ENCODE measurements at regions not wholly inside any gene's neighbourhood (a gene's known extent, or its start where the extent isn't known, plus 50 kb on each side); places are given as distances from the start of the nearest gene placed in this dataset.
"Not testable (repeated sequence)": the region's sequence is repeated elsewhere in the genome, so short reads cannot be mapped to it uniquely, and the experiment has no call there.

DNA sequence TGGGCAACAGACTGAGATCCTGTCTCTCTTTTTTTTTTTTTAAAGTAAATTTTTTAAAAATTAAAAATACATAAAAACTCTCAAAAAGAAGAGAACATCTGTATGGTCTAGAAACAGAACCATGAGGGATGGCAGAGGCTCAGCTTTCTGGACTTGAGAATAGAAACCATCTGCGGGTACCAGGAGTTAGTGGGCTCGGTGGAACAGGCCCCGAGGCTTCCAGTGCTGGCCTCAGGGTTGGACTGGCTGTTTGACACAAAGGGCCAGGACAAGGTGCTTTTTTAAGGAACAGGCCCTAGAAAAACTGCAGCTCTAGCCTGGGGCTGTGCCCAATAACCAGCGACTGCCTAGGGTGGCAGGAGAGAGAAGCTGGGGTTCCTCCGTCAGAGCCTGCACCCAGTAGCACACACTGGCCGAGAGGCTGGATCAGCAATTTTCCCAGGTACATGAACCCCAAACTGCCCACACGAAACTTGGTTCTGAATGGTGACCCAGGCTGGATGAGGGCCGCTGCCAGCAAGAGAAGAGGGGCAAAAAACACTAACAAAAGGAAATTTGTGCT is 131.0 kb upstream of the OLIG3 start:
- no peak for DNase-seq (ENCODE audit: low spot score)

DNA sequence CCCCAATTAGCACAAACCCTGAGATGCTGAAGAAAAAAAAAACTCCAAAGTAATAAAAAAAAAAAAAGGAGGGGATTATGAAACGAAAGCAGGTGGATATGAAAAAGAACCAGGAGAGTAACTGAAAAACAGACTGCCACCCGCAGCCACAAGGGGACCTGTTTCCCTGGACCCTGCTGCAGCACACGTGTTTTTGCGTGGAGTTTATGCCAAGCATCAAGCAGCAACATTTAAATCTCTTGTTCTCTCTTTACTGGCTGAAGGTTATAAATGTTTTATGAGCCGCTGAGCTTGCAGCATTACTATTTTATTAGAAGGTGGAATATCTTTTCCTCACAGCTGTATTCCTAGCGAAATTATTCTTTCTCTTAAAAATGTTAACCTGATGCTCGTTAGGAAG is 131.6 kb upstream of the OLIG3 start:
- DNase-seq (ENCODE audit: low spot score) = no peak

DNA sequence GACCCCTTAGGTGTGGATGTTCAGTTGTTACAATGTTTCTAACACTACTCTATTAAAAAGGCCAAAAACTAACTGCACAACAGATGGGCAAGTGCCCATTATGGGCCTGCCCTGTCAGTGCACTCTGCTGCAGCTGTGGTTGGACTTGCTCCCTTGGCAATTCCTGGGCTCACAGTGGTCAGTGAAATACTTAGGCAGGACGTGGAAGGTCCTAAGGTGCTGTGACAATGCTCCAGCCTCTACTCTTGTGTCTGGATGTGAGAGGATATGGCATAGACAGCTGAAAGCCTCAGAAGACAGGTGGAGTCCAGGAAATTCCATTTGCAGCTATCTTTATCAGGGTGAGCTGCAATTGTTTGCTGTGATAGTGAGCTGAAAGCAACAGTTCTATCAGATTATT is 136.5 kb upstream of the OLIG3 start:
- DNase-seq (ENCODE audit: low spot score) = no peak

DNA sequence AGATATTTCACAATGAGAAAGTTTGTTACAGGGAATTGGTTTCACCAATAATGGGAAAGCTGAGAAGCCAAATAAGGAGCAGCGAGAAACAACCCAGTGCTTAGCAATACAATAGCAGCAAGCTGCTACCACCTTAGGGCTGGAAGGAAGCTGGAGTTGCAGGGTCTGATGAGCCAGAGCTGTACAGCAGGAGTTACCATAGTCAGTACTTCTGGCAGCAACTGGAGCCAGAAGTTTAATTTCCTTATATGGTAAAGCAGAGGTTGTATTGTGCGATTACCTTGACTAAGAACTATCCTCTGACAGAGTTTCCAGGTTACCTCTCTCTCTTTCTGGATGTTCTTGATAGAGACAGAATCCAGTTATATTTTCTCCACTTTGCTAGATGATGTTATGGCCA is 137.1 kb upstream of the OLIG3 start:
- no peak for DNase-seq (ENCODE audit: low spot score)

DNA sequence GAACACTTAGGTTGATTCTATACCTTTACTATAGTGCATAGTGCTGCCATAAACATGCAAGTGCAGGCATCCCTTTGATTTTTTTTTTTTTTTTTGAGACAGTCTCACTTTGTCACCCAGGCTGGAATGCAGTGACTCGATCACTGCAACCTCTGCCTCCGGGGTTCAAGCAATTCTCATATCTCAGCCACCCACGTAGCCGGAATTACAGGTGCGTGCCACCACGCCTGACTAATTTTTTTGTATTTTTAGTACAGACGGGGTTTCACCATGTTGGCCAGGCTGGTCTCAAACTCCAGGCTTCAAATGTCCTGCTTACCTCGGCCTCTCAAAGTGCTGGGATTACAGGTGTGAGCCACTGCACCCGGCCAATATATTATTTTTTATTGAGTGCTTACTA is 140.0 kb upstream of the OLIG3 start:
- not testable (repeated sequence) for DNase-seq (ENCODE audit: low spot score)

DNA sequence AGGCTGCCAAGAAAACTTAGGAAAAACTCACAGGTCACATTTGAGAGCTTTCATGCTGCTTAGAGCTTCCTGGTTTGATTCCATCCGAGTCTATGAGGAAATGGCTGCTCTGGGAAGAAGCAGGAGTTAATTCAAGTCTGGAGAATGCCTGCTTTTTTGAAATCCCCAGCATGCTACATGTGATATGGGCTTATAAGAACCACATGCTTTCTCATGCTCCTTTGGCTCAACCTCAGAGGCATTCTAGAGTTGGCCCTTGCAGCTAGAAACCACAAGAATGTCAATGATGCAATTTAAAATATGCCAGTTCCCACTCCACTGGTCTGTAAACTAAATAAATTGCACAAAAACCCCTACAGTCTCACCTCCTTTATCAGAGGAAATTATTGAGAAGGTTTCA is 142.9 kb upstream of the OLIG3 start:
- DNase-seq (ENCODE audit: low spot score) = no peak

DNA sequence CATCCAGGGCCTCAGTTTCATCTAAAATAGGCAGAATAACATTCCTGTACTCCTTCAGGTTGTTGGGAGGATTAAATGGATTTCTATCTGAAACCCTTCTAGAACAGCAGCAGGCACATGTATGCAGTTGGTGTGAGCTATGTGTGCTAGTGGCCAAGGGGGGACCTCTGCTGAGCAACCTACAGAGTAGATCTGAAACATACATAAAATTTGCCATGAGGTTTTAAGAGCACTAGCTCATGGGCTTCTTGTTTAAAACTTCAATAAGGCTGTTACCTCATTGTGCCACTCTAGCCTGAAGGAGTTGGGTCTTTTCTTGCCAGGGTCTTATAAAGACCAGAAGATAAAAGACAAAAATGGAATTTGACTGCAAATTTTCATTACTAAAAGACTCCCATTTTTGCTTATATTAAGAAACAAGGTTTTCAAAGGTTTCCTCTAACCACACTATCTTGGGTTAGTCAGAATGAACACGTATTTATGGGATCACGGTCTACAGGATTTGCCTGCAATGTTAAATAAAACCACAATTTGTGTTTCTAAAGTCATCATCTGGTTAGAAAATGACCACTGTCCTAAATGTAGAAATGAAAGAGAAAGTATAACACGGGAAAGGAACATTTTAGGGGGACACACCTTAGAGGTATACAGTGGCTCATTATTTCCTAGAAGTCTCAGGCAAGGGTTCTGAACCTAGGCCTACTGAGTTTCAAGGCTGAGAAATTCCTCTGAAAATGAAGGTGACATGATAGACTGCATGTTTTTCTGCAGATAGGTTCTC is 144.9 kb upstream of the OLIG3 start:
- no peak for DNase-seq (ENCODE audit: low spot score)

DNA sequence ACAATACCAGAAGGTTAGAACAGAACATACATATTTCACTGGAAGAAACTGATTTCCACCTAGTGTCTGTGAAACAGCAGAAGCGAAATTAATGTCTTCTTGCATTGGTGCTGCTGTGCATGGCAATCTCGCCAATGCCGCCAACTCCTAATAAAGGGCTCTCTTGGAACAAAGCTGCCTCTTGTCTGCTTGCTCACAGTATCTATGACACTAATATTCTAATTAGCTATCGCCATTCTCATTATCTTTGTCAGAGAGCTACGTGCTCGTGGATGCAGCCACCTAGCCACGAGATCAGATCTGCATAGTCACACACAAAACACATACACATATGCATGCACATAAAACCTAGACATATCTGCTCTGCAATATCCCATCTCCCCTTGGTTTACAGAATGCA is 145.9 kb upstream of the OLIG3 start:
- no peak for DNase-seq (ENCODE audit: low spot score)

DNA sequence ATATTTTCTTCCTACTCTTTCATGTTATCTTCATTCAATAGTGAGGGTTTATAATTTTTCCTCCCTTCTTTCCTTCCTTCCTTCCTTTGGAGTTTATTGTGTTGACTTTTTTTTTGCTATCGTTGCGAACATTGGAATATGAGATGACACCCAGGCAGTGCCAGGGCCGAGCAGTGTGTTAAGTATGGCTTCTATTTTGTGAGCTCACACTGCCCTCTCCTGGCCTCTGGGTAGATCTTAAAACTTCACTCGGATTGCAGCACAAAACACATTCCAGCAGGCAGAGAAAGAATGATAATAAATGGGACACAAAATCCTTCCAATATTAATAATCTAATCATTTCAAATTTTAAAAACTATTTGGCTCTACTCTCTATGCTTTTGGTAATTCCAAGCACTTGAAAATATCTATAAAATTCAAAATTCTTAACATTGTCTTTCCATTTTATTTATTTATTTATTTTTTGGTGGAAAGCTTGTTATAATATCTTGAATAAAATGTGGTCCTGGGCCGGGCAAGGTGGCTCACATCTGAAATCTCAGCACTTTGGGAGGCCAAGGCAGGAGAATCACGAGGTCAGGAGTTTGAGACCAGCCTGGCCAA is 147.4 kb upstream of the OLIG3 start:
- DNase-seq (ENCODE audit: low spot score) = peak; percentile 30

DNA sequence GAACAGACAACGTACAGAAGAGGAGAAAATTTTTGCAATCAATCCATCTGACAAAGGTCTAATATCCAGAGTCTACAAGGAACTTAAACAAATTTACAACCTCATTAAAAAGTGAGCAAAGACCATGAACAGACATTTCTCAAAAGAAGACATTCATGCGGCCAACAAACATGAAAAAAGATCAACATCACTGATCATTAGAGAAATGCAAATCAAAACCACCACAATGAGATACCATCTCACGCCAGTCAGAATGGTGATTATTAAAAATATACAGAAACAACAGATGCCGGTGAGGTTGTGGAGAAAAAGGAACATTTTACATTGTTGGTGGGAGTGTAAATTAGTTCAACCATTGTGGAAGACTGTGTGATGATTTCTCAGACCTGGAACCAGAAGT is 149.0 kb upstream of the OLIG3 start:
- not testable (repeated sequence) for DNase-seq (ENCODE audit: low spot score)

DNA sequence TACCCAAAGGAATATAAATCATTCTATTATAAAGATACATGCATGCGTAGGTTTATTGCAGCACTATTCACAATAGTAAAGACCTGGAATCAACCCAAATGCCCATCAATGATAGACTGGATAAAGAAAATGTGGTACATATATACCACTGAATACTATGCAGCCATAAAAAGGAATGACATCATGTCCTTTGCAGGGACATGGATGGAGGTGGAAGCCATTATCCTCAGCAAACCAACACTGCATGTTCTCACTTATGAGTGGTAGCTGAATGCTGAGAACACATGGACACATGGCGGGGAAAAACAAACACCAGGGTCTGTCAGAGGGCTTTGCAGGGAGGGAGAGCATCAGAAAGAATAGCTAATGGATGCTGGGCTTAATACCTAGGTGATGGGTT is 149.4 kb upstream of the OLIG3 start:
- DNase-seq (ENCODE audit: low spot score) = not testable (repeated sequence)

DNA sequence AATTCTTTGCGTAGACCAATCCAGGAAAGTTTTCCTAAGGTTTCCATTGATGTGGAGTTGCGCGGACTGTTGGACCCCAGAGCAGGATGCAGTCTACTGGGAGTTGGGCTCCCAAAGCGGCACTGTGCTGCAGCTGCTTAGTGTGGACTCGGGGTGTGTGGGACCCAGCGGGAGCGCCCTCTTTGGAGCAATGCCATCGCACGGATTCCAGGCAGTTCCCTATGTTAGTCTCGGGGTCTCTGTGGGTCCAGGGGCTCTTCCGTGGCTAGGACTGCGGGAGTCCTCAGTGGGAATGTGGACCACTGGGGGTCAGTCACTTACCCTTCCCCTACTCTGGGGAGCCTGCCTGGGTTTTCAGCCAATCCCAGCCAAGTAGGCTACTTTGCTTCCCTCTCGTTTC is 151.7 kb upstream of the OLIG3 start:
- no peak for DNase-seq (ENCODE audit: low spot score)

DNA sequence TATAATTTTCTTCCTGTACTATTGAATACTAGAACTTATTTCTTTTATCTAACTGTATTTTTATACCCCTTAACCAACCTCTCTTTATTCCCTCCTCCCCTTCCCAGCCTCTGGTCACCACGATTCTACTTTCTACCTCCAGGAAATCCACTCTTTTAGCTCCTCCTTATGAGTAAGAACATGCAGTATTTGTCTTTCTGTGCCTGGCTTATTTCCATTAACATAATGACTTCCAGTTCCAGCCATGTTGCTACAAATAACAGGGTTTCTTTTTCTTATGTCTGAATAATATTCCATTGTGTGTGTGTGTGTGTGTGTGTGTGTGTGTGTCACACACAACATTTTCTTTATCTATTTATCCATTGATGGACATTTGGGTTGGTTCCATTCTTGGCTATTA is 152.3 kb upstream of the OLIG3 start:
- no peak for DNase-seq (ENCODE audit: low spot score)

DNA sequence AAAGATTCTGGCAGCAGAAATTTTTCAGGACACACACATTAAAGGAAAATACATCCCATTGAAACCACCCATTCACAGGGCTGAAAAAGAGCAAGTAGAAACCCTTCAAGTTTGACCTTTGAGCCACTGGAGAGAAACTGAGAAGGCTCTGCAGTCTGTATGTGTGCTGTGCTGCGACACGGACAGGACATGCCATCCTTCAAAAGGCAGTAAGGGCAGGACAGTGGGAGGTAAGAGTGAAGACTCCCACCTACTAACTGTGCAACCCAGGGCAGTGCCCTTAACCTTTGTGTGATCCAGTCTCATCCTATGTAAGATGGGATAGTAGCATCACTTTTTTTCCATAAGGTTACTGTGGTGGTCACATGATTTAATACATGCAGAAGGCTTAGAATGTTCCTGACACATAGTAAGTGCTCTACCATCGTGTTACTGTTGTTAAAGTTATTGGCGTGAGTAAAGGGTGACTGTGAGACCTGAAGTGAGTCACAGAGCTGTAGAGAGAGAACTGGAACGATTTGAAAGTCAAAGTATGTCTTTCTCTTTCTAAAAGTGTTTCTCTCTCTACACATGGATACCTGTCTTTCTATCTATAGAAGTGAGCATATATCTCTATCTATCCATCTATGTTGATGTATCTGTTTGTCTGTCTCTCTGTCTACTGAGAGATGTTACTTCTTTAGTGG is 153.7 kb upstream of the OLIG3 start:
- DNase-seq (ENCODE audit: low spot score) = no peak

DNA sequence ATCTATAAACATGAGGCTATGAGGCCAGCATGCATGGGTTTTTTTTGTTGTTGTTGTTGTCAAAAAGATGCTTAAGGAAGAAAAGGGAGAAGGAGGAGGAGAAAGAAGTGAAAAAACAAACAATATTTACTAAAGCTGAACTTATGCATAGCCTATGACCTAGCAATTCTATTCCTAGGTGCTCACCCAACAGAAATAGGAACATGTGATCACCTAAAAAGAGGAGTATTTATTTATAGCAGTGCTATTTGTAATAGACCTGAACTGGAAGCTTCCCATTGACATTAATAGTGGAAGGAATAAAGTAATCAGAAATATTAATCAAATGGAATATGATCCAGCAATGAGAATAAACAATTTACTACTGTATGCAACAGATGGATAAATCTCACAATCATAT is 156.5 kb upstream of the OLIG3 start:
- DNase-seq (ENCODE audit: low spot score) = no peak

DNA sequence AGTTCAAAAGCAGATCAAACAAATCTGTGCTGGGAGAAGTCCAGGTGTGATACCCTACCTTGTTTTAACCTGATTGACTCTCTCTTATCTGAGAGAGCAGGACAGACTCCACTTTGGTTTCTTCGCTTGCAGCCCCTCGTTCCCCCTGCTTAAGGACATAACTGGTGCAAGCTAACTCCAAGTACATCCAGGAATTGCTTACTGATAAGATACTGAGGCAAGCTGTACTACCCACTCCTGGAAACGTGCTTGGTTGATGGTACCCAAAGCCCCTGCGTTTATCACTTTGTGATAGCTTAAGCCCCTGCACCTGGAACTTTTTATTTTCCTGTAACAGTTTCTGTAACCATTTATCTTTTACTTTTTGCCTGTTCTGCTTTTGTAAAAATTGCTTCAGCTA is 157.0 kb upstream of the OLIG3 start:
- no peak for DNase-seq (ENCODE audit: low spot score)

DNA sequence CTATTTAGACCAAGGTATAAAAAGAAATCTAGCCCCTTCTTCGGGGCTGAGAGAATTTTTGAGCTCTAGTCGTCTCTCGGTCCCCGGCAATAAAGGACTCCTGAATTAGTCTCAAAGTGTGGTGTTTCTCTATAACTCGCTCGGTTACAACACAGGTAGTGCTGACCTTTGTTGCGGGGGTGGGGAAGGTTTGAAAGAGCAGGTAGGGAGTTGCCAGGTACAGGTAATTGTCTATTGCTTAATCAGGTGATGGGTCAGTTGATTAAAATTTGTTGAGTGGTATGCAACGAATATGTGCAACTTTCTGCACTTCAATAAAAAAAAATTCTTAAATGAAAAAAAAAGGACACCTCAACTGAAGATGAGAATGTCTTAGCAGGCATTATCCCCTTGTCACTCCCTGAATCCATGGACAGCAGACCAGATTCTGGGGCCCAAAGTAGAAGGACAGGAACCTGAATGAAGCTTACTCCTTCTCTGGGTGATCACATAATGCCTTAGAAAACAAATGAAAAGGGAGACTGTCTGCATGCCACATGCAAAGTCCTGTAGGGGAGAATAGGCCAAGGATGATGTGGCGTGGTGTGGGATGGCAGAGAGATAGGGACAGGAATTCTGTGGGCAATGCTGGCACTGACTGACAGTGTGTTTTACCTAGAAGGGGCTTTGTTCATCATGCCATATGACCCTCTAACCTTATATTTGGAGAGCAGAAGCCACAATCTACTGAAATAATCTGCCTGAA is 157.6 kb upstream of the OLIG3 start:
- DNase-seq (ENCODE audit: low spot score) = no peak

DNA sequence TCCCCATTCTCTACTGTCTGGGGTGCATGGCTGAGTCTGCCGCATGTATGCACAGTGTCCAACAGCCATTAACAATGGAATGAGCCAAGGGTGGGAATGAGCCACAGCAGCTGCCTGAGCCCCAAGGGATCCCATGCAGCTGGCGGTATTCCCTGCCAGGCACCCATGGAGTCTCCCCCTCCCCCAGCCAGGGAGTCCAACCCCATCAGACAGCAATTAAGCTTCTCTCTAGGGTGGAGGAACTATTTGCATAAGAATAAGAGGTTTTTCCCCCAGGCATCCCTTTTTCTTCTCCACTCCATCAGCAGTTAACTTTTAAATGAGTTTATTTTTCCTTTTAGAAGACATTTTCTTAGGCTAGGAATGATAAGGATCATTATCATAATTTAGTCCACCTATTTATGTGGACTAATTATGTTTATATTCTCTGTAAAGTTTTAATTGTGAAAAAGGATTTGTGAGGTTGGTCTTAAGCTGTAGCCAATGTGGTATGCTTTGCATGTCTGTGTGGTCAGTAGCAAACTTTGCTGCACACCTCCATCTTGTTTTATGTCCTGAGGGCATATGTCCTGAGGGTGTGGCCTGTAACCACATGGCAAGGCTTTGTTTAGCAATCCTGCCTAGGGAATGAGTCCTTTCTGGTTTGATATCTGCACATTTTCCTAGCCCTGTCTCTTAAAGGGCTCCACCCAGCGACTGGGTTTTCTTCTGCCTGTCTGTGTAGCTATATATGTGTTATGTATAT is 158.9 kb upstream of the OLIG3 start:
- no peak for DNase-seq (ENCODE audit: low spot score)

DNA sequence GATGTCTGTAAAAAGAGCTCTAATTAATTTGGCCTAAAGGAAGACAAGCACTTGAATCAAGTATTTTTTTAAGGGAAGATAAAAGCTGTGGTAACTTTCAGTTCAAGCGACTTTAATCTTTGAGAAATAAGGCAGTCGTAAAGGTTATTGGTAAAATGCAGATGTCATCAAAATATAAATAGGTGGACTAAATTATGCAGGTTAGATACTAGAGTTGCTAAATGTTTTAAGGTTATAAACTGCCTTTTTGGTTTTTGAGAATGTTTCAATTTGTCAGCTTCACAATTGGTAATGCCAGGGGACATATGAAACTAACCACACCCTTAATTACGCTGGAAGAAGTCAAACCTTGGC is 159.5 kb upstream of the OLIG3 start:
- no peak for DNase-seq (ENCODE audit: low spot score)

DNA sequence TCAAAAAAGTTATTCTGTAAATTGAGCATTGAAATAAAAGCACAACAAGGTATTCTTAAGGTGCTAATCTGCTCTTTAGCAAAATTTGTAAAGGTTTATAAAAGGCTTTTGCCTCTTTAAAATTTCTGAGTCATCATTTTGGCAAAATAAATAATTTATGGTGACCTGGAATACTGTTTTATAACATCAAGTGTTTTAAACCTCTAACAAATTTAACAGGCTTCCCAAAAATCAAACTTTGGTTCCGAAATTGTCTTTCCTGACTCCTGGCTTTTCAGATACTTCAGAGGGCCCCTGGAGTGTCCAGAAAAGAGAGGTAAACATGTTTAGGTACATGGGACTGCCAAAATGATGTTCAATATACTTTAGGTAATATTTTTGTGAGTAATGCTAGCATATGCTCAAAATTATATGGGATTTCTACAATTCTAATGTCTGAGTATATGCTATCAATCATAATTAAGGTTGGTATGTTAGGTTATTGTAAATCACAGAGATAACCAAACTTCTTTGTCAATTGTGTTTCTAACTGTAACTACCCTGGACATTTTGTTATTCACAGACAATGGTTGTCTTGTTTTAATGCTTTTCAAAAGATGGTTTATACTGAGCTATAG is 160.3 kb upstream of the OLIG3 start:
- no peak for DNase-seq (ENCODE audit: low spot score)

DNA sequence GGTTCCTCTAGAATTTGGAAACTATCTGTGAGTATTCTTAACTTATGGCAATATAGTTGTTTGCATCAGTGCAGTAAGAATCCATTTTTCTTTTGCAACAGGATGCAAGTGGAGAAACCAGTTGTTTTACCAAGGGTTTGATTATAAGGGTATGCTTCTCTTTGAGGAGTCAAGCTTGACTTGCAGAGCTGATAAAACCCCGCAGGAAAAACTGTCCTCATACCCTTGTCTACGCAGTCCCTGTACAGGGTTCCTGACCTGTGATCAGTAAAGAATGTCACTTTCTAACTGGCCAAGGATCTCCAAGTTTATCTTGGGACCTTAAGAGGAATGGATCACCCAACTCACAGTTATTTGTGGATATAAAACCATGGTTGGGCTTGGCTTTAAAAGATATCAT is 161.1 kb upstream of the OLIG3 start:
- DNase-seq (ENCODE audit: low spot score) = no peak

All from hematopoietic multipotent progenitor cell treated with erythropoietin and hydrocortisone succinate and interleukin-3 and kit ligand, for 17 days (in vitro differentiated cells).